ENCODE measurements at regions not wholly inside any gene's neighbourhood (a gene's known extent, or its start where the extent isn't known, plus 50 kb on each side); places are given as distances from the start of the nearest gene placed in this dataset.

DNA sequence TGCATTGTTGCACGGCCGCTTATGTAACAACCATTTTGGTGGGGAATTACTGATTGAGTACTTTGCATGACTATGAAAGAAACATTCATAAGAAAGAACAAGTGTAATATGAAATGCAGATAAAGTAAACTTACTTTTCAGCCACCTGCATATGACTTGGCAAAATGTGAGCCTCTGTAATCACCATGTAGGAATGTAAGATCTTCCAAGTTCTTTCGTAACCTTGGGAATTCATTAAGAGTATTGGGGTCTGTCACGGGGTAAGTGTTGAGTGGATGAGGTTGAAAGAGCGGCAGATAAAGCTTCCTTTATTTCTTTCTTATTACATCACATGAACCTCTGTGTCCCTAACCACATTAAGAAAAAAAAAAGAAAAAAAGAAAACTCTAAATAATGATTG is 348.5 kb upstream of the NR3C2 start:
- intact Hi-C loops (cut with micrococcal nuclease; ENCODE audit: unreplicated experiment) (no loop called here), in situ Hi-C loops (cut with MboI) (no loop called here)
- no peak for ATAC-seq
- H3K27ac ChIP-seq (ENCODE audit: control insufficient read depth, insufficient read depth), result no peak overlapping the region
- no peaks in the 10 kb centered on the region; a peak in 1 of 4 replicates for H3K27me3 ChIP-seq (replicated peaks in 1 of 2; ENCODE audit: control insufficient read depth in 2 of 2, insufficient read depth in 2 of 2, low read length in 1 of 2)
- ChIA-PET POLR2A (no interaction called here), RAD21 (ENCODE audit: unreplicated experiment) (no interaction called here), CTCF (no interaction called here), SMC1A (ENCODE audit: uncharacterized antibody, unreplicated experiment) (no interaction called here)
- no peaks in the 10 kb centered on the region for H3K9me3 ChIP-seq (replicated peaks; ENCODE audit: control insufficient read depth, insufficient read depth, low read length)
- H3K4me2 ChIP-seq (ENCODE audit: control insufficient read depth, insufficient read depth), result no peak overlapping the region
- H3K9ac ChIP-seq (ENCODE audit: control insufficient read depth, insufficient read depth, low read length), result no peak overlapping the region
- no peak for DNase-seq (ENCODE audit: low read depth, low spot score)
- H2AFZ ChIP-seq (ENCODE audit: control insufficient read depth, low read depth, low read length), result no peak overlapping the region
- H3K4me3 ChIP-seq, result no peak overlapping the region
- no peaks in the 10 kb centered on the region for H3K36me3 ChIP-seq (ENCODE audit: control insufficient read depth in 2 of 2, insufficient read depth in 2 of 2, low read length in 1 of 2)
- H4K20me1 ChIP-seq (ENCODE audit: control insufficient read depth, insufficient read depth), result no peaks in the 10 kb centered on the region
- BruUV-seq (replicated peaks), result no TSS peak
- WGBS (ENCODE audit: insufficient coverage, insufficient replicate concordance, low lambda C conversion rate, missing lambda C conversion rate), result 48% methylated on average over 5 of the region's 5 CpGs
- no peaks in the 10 kb centered on the region for H3K4me1 ChIP-seq (ENCODE audit: control insufficient read depth, insufficient read depth, low read length)
- FAIRE-seq, result no peak
- no peak for TF ChIP-seq RAD51 (IDR thresholded peaks at IDR 0.05)
- no peaks in the 10 kb centered on the region for H3K79me2 ChIP-seq (ENCODE audit: control insufficient read depth, insufficient read depth, low read length)

DNA sequence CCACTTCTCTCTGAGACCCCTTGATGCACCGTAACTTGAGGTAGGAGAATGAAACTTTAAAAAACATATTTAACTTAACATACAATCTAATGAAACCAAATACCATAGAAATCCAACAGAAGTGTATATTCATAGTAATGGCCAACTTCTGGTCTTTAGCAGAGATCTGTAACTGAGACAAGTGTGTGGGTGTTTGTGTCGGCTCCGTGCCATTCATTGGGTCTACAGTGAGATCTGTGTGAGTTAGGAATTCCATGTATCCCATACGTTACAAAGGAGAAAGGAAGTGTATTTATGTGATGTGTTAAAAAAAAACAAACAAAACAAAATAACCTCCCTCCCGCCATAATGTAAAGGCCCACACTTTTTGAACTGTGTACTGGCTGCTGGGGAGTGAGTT is 348.0 kb upstream of the NR3C2 start:
- no peaks in the 10 kb centered on the region for H3K4me1 ChIP-seq (ENCODE audit: control insufficient read depth, insufficient read depth, low read length)
- no peaks in the 10 kb centered on the region for H3K79me2 ChIP-seq (ENCODE audit: control insufficient read depth, insufficient read depth, low read length)
- 34% methylated on average over 5 of the region's 5 CpGs for WGBS (ENCODE audit: insufficient coverage, insufficient replicate concordance, low lambda C conversion rate, missing lambda C conversion rate)
- H3K36me3 ChIP-seq (ENCODE audit: control insufficient read depth in 2 of 2, insufficient read depth in 2 of 2, low read length in 1 of 2), result no peaks in the 10 kb centered on the region
- ChIA-PET RAD21 (ENCODE audit: unreplicated experiment) (no interaction called here), SMC1A (ENCODE audit: uncharacterized antibody, unreplicated experiment) (interaction anchor here (0.5 kb wide), 1 partner anchor 45 kb away, joined by 3 read pairs; no protein-coding TSS in a partner anchor), CTCF (no interaction called here), POLR2A (no interaction called here)
- no peak overlapping the region for H3K27ac ChIP-seq (ENCODE audit: control insufficient read depth, insufficient read depth)
- no peak for DNase-seq (ENCODE audit: low read depth, low spot score)
- FAIRE-seq, result no peak
- no peak overlapping the region for H3K4me3 ChIP-seq
- no peaks in the 10 kb centered on the region; a peak in 1 of 4 replicates for H3K27me3 ChIP-seq (replicated peaks in 1 of 2; ENCODE audit: control insufficient read depth in 2 of 2, insufficient read depth in 2 of 2, low read length in 1 of 2)
- in situ Hi-C loops (cut with MboI), result no loop called here
- no peak for TF ChIP-seq CHD1 (IDR thresholded peaks at IDR 0.05; ENCODE audit: low read depth, low read length)
- intact Hi-C loops (cut with micrococcal nuclease; ENCODE audit: unreplicated experiment), result no loop called here
- H3K9me3 ChIP-seq (replicated peaks; ENCODE audit: control insufficient read depth, insufficient read depth, low read length), result no peaks in the 10 kb centered on the region
- H3K4me2 ChIP-seq (ENCODE audit: control insufficient read depth, insufficient read depth), result no peak overlapping the region
- no TSS peak for BruUV-seq (replicated peaks)
- no peaks in the 10 kb centered on the region for H4K20me1 ChIP-seq (ENCODE audit: control insufficient read depth, insufficient read depth)
- no peak for ATAC-seq
- no peak overlapping the region for H2AFZ ChIP-seq (ENCODE audit: control insufficient read depth, low read depth, low read length)
- no peak overlapping the region for H3K9ac ChIP-seq (ENCODE audit: control insufficient read depth, insufficient read depth, low read length)

Measured in GM12878 (cell line).